ENCODE measurements at regions not wholly inside any gene's neighbourhood (a gene's known extent, or its start where the extent isn't known, plus 50 kb on each side); places are given as distances from the start of the nearest gene placed in this dataset.

- H3K36me3 Mint-ChIP-seq (ENCODE audit: unreplicated experiment), result no peaks in the 10 kb centered on the region
- no peak overlapping the region for H3K4me3 Mint-ChIP-seq (ENCODE audit: unreplicated experiment)
- no peak overlapping the region for H3K27ac Mint-ChIP-seq (ENCODE audit: unreplicated experiment)
- no peaks in the 10 kb centered on the region for H3K9me3 Mint-ChIP-seq (ENCODE audit: unreplicated experiment)
- TF ChIP-seq, protein P1, sequence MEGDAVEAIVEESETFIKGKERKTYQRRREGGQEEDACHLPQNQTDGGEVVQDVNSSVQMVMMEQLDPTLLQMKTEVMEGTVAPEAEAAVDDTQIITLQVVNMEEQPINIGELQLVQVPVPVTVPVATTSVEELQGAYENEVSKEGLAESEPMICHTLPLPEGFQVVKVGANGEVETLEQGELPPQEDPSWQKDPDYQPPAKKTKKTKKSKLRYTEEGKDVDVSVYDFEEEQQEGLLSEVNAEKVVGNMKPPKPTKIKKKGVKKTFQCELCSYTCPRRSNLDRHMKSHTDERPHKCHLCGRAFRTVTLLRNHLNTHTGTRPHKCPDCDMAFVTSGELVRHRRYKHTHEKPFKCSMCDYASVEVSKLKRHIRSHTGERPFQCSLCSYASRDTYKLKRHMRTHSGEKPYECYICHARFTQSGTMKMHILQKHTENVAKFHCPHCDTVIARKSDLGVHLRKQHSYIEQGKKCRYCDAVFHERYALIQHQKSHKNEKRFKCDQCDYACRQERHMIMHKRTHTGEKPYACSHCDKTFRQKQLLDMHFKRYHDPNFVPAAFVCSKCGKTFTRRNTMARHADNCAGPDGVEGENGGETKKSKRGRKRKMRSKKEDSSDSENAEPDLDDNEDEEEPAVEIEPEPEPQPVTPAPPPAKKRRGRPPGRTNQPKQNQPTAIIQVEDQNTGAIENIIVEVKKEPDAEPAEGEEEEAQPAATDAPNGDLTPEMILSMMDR (IDR thresholded peaks at IDR 0.05), result no peak
- peaks cover 25% of the 10 kb centered on the region for H3K4me1 Mint-ChIP-seq (ENCODE audit: unreplicated experiment)
- H3K27me3 Mint-ChIP-seq (ENCODE audit: unreplicated experiment), result peaks cover 7% of the 10 kb centered on the region
- DNase-seq (ENCODE audit: extremely low spot score, unreplicated experiment), result no peak
These were observed 81.2 kb downstream of the TMEM18 start for GRCh38 chr2:595831-596592.

GRCh38 chr2:595141-595815, 81.9 kb downstream of the TMEM18 start:
- no peaks in the 10 kb centered on the region for H3K36me3 Mint-ChIP-seq (ENCODE audit: unreplicated experiment)
- H3K27me3 Mint-ChIP-seq (ENCODE audit: unreplicated experiment), result peaks cover 13% of the 10 kb centered on the region
- H3K9me3 Mint-ChIP-seq (ENCODE audit: unreplicated experiment), result no peaks in the 10 kb centered on the region
- no peak for DNase-seq (ENCODE audit: extremely low spot score, unreplicated experiment)
- H3K27ac Mint-ChIP-seq (ENCODE audit: unreplicated experiment), result no peak overlapping the region
- H3K4me3 Mint-ChIP-seq (ENCODE audit: unreplicated experiment), result no peak overlapping the region
- H3K4me1 Mint-ChIP-seq (ENCODE audit: unreplicated experiment), result peaks cover 25% of the 10 kb centered on the region
- TF ChIP-seq, protein P1 (IDR thresholded peaks at IDR 0.05), result no peak

DNA sequence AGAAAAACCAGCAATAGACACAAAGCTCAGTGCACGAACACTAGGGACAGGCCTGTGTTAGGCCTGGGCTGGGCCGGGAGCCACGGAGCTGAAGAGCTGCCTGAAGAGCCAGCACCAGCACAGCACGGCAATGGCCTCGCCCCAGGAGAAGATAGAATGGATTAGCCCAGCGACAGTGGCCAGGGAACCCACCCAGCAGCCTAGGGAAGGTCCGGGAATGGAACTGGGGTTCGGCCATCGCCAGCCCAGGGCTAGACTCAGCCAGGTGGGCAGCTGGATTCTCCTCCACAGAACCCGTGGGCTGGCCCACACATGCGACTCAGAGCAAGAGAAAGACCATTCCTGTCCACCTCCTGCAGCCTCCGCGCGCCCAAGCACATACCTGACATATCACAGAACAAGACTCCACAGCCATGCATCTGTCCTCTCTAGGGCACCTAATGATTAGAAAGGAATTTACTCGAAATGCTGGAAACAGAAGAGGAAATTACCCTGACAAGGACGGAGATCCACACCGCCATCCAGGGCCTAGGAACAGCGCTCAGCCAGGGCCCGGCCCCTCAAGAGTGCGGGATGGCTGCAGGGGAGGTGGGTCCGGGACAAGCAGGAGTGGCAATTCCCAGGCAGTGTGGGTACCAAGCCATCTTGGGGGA, 82.8 kb downstream of the TMEM18 start:
- H3K4me1 Mint-ChIP-seq (ENCODE audit: unreplicated experiment), result peaks cover 23% of the 10 kb centered on the region
- H3K27ac Mint-ChIP-seq (ENCODE audit: unreplicated experiment), result no peak overlapping the region
- no peak overlapping the region for H3K4me3 Mint-ChIP-seq (ENCODE audit: unreplicated experiment)
- H3K27me3 Mint-ChIP-seq (ENCODE audit: unreplicated experiment), result peaks cover 19% of the 10 kb centered on the region
- TF ChIP-seq, protein P1 (IDR thresholded peaks at IDR 0.05), result no peak
- no peaks in the 10 kb centered on the region for H3K36me3 Mint-ChIP-seq (ENCODE audit: unreplicated experiment)
- DNase-seq (ENCODE audit: extremely low spot score, unreplicated experiment), result no peak
- no peaks in the 10 kb centered on the region for H3K9me3 Mint-ChIP-seq (ENCODE audit: unreplicated experiment)

GRCh38 chr2:593356-594026, 83.7 kb downstream of the TMEM18 start:
- Mint-ChIP-seq H3K4me3 (ENCODE audit: unreplicated experiment) (no peak overlapping the region), H3K9me3 (ENCODE audit: unreplicated experiment) (no peaks in the 10 kb centered on the region), H3K27me3 (ENCODE audit: unreplicated experiment) (peaks cover 19% of the 10 kb centered on the region), H3K4me1 (ENCODE audit: unreplicated experiment) (peaks cover 18% of the 10 kb centered on the region), H3K27ac (ENCODE audit: unreplicated experiment) (no peak overlapping the region), H3K36me3 (ENCODE audit: unreplicated experiment) (no peaks in the 10 kb centered on the region)
- TF ChIP-seq, protein P1 (IDR thresholded peaks at IDR 0.05), result no peak
- no peak for DNase-seq (ENCODE audit: extremely low spot score, unreplicated experiment)
